ENCODE measurements at regions not wholly inside any gene's neighbourhood (a gene's known extent, or its start where the extent isn't known, plus 50 kb on each side); places are given as distances from the start of the nearest gene placed in this dataset.

- DNase-seq (ENCODE audit: low spot score): no peak
These were observed 467.9 kb upstream of the AUTS2 start for GRCh38 chr7:69130396-69130795.

GRCh38 chr7:69134316-69134715, 464.0 kb upstream of the AUTS2 start:
- DNase-seq (ENCODE audit: low spot score): no peak

- no peak for DNase-seq (ENCODE audit: low spot score)
These were observed 450.6 kb upstream of the AUTS2 start for GRCh38 chr7:69147631-69148030.

- DNase-seq (ENCODE audit: low spot score): no peak
These were observed 448.2 kb upstream of the AUTS2 start for GRCh38 chr7:69149804-69150782.

GRCh38 chr7:69162326-69162725, 435.9 kb upstream of the AUTS2 start:
- no peak for DNase-seq (ENCODE audit: low spot score)

- DNase-seq (ENCODE audit: low spot score): no peak
These were observed 435.2 kb upstream of the AUTS2 start for GRCh38 chr7:69162931-69163670.

- DNase-seq (ENCODE audit: low spot score): no peak
These were observed 431.2 kb upstream of the AUTS2 start for GRCh38 chr7:69166979-69167516.

- DNase-seq (ENCODE audit: low spot score): no peak
These were observed 428.9 kb upstream of the AUTS2 start for GRCh38 chr7:69169386-69169785.

GRCh38 chr7:69172357-69173077, 425.8 kb upstream of the AUTS2 start:
- DNase-seq (ENCODE audit: low spot score): no peak

GRCh38 chr7:69173341-69173740, 424.9 kb upstream of the AUTS2 start:
- no peak for DNase-seq (ENCODE audit: low spot score)

- no peak for DNase-seq (ENCODE audit: low spot score)
These were observed 424.4 kb upstream of the AUTS2 start for GRCh38 chr7:69173846-69174245.

GRCh38 chr7:69176841-69177240, 421.4 kb upstream of the AUTS2 start:
- DNase-seq (ENCODE audit: low spot score): no peak

- no peak for DNase-seq (ENCODE audit: low spot score)
These were observed 420.8 kb upstream of the AUTS2 start for GRCh38 chr7:69177461-69177861.

GRCh38 chr7:69177941-69178494, 420.3 kb upstream of the AUTS2 start:
- no peak for DNase-seq (ENCODE audit: low spot score)

- DNase-seq (ENCODE audit: low spot score): no peak
These were observed 417.6 kb upstream of the AUTS2 start for GRCh38 chr7:69180662-69181061.

- no peak for DNase-seq (ENCODE audit: low spot score)
These were observed 415.4 kb upstream of the AUTS2 start for GRCh38 chr7:69182596-69183467.

GRCh38 chr7:69184339-69184738, 413.9 kb upstream of the AUTS2 start:
- DNase-seq (ENCODE audit: low spot score): no peak

- no peak for DNase-seq (ENCODE audit: low spot score)
These were observed 413.1 kb upstream of the AUTS2 start for GRCh38 chr7:69185170-69185569.

- DNase-seq (ENCODE audit: low spot score): no peak
These were observed 411.3 kb upstream of the AUTS2 start for GRCh38 chr7:69186974-69187373.

GRCh38 chr7:69187824-69188333, 410.4 kb upstream of the AUTS2 start:
- DNase-seq (ENCODE audit: low spot score): no peak

- DNase-seq (ENCODE audit: low spot score): no peak
These were observed 408.9 kb upstream of the AUTS2 start for GRCh38 chr7:69189406-69189805.

All from left forelimb (tissue), 1 donor.